ENCODE measurements at regions not wholly inside any gene's neighbourhood (a gene's known extent, or its start where the extent isn't known, plus 50 kb on each side); places are given as distances from the start of the nearest gene placed in this dataset.

DNA sequence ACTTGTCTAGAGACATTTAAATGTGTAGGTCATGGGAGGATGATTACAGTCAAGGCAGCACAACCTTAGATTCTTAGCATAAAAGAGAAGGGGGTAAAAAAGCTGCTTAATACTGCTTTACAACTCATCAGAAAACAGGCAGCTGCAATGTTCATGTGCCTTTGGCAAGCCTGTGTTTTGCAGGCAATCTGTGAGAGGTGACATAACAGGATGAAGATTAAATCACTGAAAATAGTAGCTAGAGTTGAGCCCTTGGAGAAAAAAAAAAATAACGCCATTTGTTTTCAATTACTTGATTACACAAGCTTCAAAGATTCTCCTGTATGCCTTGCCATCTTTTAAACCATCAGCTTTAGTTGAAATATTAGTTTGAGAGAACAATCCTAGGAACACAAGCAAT is 847.6 kb upstream of the LCORL start:
- Histone ChIP-seq H2AFZ (ENCODE audit: control insufficient read depth, low read depth, low read length) (no peak overlapping the region), H3K27me3 (replicated peaks in 1 of 2; ENCODE audit: control insufficient read depth in 2 of 2, insufficient read depth in 2 of 2, low read length in 1 of 2) (no peaks in the 10 kb centered on the region), H3K4me1 (ENCODE audit: control insufficient read depth, insufficient read depth, low read length) (no peaks in the 10 kb centered on the region), H3K27ac (ENCODE audit: control insufficient read depth, insufficient read depth) (no peak overlapping the region), H3K4me2 (ENCODE audit: control insufficient read depth, insufficient read depth) (no peak overlapping the region), H3K79me2 (ENCODE audit: control insufficient read depth, insufficient read depth, low read length) (no peaks in the 10 kb centered on the region), H3K9me3 (replicated peaks; ENCODE audit: control insufficient read depth, insufficient read depth, low read length) (no peaks in the 10 kb centered on the region), H3K9ac (ENCODE audit: control insufficient read depth, insufficient read depth, low read length) (no peak overlapping the region), H4K20me1 (ENCODE audit: control insufficient read depth, insufficient read depth) (no peaks in the 10 kb centered on the region), H3K4me3 (no peak overlapping the region), H3K36me3 (ENCODE audit: control insufficient read depth in 2 of 2, insufficient read depth in 2 of 2, low read length in 1 of 2) (no peaks in the 10 kb centered on the region)
- TF ChIP-seq RCOR1 (conservative IDR thresholded peaks at IDR 0.05; ENCODE audit: low read depth, low read length) (no peak), NFIC (IDR thresholded peaks at IDR 0.05; ENCODE audit: low read depth, low read length) (no peak), TAF1 (IDR thresholded peaks at IDR 0.05; ENCODE audit: borderline replicate concordance, low read depth, low read length) (no peak), SMARCA5 (IDR thresholded peaks at IDR 0.05) (no peak), CHD2 (IDR thresholded peaks at IDR 0.05; ENCODE audit: borderline replicate concordance, low read depth, low read length) (no peak), ETV6 (conservative IDR thresholded peaks at IDR 0.05 in 1 of 2, IDR thresholded peaks at IDR 0.05 in 1 of 2; ENCODE audit: borderline replicate concordance in 1 of 2, low read depth in 1 of 2) (no peak), TBL1XR1 (IDR thresholded peaks at IDR 0.05; ENCODE audit: low read depth, low read length) (no peak), KLF5 (IDR thresholded peaks at IDR 0.05; ENCODE audit: partially characterized antibody) (no peak), LARP7 (IDR thresholded peaks at IDR 0.05) (no peak), STAT1 (conservative IDR thresholded peaks at IDR 0.05) (no peak), CREM (IDR thresholded peaks at IDR 0.05; ENCODE audit: low read depth) (no peak)
- TF ChIP-seq, protein P1, sequence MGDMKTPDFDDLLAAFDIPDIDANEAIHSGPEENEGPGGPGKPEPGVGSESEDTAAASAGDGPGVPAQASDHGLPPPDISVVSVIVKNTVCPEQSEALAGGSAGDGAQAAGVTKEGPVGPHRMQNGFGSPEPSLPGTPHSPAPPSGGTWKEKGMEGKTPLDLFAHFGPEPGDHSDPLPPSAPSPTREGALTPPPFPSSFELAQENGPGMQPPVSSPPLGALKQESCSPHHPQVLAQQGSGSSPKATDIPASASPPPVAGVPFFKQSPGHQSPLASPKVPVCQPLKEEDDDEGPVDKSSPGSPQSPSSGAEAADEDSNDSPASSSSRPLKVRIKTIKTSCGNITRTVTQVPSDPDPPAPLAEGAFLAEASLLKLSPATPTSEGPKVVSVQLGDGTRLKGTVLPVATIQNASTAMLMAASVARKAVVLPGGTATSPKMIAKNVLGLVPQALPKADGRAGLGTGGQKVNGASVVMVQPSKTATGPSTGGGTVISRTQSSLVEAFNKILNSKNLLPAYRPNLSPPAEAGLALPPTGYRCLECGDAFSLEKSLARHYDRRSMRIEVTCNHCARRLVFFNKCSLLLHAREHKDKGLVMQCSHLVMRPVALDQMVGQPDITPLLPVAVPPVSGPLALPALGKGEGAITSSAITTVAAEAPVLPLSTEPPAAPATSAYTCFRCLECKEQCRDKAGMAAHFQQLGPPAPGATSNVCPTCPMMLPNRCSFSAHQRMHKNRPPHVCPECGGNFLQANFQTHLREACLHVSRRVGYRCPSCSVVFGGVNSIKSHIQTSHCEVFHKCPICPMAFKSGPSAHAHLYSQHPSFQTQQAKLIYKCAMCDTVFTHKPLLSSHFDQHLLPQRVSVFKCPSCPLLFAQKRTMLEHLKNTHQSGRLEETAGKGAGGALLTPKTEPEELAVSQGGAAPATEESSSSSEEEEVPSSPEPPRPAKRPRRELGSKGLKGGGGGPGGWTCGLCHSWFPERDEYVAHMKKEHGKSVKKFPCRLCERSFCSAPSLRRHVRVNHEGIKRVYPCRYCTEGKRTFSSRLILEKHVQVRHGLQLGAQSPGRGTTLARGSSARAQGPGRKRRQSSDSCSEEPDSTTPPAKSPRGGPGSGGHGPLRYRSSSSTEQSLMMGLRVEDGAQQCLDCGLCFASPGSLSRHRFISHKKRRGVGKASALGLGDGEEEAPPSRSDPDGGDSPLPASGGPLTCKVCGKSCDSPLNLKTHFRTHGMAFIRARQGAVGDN (IDR thresholded peaks at IDR 0.05), result no peak
- FAIRE-seq (no peak), DNase-seq (ENCODE audit: low read depth, low spot score) (no peak), ATAC-seq (no peak)
- intact Hi-C loops (cut with micrococcal nuclease; ENCODE audit: unreplicated experiment) (no loop called here), in situ Hi-C loops (cut with MboI) (no loop called here)
- CTCF ChIA-PET, result no interaction called here
- WGBS (ENCODE audit: insufficient coverage, insufficient replicate concordance, low lambda C conversion rate, missing lambda C conversion rate), result 0% methylated on average over 1 of the region's 1 CpG
- BruUV-seq (replicated peaks), result no TSS peak
- POLR2A ChIA-PET, result interaction anchor here (0.7 kb wide), 1 partner anchor 564 kb away, joined by 3 read pairs; no protein-coding TSS in a partner anchor
- SMC1A ChIA-PET (ENCODE audit: uncharacterized antibody, unreplicated experiment), result interaction anchor here (0.7 kb wide), 1 partner anchor 1196 kb away, joined by 3 read pairs; no protein-coding TSS in a partner anchor
- RAD21 ChIA-PET (ENCODE audit: unreplicated experiment), result no interaction called here

All from GM12878 (cell line).